Mammary epithelial cell (primary cell): ENCODE measurements at regions not wholly inside any gene's neighbourhood (a gene's known extent, or its start where the extent isn't known, plus 50 kb on each side); places are given as distances from the start of the nearest gene placed in this dataset.

Experiments
- EZH2 ChIP-seq: IDR thresholded peaks from 2 replicates; pipeline ENCODE4 v1.6.1; 2012; ENCODE audit warnings: low read length, inconsistent platforms, borderline replicate concordance
- TF ChIP-seq, protein P1 (sequence below), 2 donors: IDR thresholded peaks in 1 of 2; conservative IDR thresholded peaks in 1 of 2; 2 replicates each; pipeline ENCODE4 v1.5.1; 2011 to 2012; ENCODE audit warnings: inconsistent platforms in 2 of 2, low read length in 2 of 2, mild to moderate bottlenecking in 2 of 2, control low read depth in 1 of 2, low read depth in 1 of 2; ENCODE audit not compliant: insufficient read depth in 1 of 2; ENCODE audit errors: extremely low read depth in 1 of 2

DNA sequence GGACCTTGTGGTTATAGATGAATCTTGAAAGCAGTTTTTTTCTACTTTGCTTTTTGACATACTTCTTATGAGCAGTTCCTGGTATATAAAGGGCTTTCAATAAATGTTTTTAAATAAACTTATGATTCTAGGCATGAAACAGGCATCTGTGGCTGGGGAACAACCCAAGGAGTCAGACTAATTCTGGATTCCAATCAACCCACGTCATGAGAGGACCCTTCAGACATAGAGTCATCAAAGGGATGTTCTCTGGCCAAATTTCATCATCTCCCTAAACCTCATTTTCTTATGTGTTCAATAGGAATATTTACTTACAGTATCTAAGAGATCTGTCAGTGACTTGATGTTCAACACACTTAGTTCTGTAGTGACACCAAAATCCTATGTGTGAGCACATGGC lies 243.8 kb upstream of the ZNF462 start:
- TF ChIP-seq, protein P1, sequence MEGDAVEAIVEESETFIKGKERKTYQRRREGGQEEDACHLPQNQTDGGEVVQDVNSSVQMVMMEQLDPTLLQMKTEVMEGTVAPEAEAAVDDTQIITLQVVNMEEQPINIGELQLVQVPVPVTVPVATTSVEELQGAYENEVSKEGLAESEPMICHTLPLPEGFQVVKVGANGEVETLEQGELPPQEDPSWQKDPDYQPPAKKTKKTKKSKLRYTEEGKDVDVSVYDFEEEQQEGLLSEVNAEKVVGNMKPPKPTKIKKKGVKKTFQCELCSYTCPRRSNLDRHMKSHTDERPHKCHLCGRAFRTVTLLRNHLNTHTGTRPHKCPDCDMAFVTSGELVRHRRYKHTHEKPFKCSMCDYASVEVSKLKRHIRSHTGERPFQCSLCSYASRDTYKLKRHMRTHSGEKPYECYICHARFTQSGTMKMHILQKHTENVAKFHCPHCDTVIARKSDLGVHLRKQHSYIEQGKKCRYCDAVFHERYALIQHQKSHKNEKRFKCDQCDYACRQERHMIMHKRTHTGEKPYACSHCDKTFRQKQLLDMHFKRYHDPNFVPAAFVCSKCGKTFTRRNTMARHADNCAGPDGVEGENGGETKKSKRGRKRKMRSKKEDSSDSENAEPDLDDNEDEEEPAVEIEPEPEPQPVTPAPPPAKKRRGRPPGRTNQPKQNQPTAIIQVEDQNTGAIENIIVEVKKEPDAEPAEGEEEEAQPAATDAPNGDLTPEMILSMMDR (conservative IDR thresholded peaks at IDR 0.05 in 1 of 2, IDR thresholded peaks at IDR 0.05 in 1 of 2; ENCODE audit: extremely low read depth in 1 of 2, insufficient read depth in 1 of 2, low read depth in 1 of 2, low read length in 2 of 2) = no peak
- no peak for TF ChIP-seq EZH2
